ENCODE measurements at regions not wholly inside any gene's neighbourhood (a gene's known extent, or its start where the extent isn't known, plus 50 kb on each side); places are given as distances from the start of the nearest gene placed in this dataset.

GRCh38 chr16:50972876-50973275, 178.2 kb downstream of the SALL1 start:
- intact Hi-C loops (cut with micrococcal nuclease): no loop called here
- no peak for DNase-seq
- ATAC-seq: no peak

DNA sequence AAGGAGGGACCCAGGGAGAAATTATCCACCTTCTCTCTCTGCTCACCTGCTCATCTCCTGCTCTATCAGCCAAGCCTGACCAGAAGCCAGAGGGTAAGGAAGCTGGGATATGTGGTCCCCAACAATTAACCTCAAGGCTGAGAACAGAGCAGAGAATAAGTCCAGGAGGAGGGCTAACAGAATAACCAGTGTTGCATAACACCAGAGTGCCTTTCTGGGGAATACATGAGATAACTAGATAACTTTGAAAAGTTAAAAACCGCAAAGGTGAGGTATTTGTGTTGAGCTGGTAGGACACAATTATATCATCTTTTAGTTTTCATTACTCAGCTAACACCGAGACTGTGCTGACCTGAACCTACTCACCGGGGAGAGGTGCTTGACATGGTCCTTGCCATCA, 180.8 kb downstream of the SALL1 start:
- DNase-seq (no peak), ATAC-seq (no peak)
- intact Hi-C loops (cut with micrococcal nuclease): no loop called here

DNA sequence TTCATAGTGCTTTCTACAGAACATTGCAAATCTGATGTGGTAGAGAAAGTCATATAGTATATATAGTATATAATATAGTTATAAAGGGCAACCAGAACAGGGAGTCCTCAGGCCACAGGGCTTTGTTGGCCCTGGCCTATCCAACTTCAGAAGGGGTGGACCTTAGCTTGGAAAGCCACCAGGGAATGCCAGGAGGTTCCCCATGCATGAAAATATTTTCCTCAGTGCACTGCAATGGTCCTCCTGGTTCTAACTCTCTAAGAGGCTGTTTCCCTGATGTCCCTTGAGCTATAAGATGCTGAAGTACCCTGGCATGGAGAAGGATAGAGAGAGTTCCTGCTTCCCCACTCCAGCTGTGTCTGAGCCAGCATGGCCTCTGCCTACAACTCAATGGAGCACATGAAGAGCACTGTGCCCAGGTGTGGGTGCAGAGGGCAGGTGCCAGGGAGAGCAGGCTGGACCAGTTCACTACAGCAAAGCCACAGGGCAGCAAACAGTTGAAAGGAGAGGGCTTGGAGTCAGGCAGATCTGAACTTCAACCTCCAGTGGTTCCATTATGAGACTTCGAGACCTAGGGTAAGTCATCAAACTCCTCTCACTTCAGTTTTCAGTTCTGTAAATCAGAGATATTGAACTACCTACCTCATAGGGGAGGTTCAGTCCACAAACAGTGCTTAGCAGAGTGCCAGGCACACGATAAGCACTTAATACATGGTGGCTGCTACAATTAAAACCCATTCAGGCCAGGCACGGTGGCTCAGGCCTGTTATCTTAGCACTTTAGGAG, 183.1 kb downstream of the SALL1 start:
- ATAC-seq (no peak), DNase-seq (no peak)
- intact Hi-C loops (cut with micrococcal nuclease): no loop called here

DNA sequence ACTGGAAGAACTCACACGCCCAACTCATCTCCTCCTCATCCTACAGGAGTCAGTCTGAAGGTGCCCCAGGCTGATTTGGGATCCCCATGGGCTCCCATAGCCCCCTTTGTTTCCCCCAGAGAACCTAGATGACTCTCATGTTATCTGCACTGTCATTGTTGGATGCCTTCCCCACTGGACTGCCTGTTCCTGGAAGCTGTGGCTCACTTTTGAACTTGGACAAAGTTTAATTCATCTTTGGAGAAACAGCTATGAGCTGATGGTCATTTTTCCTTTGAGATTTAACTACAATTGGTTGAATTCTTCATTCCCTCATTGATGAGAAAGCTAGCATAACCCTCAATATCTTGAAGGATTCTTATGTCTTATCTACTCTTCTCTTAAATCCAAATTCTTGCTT, 186.6 kb downstream of the SALL1 start:
- no peak for DNase-seq
- intact Hi-C loops (cut with micrococcal nuclease): no loop called here
- no peak for ATAC-seq

- intact Hi-C loops (cut with micrococcal nuclease): no loop called here
- DNase-seq (no peak), ATAC-seq (no peak)
Observed at GRCh38 chr16:50961952-50962351, 189.1 kb downstream of the SALL1 start.

- intact Hi-C loops (cut with micrococcal nuclease): no loop called here
- ATAC-seq: peak; percentile 53
- DNase-seq: no peak
Observed at GRCh38 chr16:50960517-50961202, 190.4 kb downstream of the SALL1 start.

DNA sequence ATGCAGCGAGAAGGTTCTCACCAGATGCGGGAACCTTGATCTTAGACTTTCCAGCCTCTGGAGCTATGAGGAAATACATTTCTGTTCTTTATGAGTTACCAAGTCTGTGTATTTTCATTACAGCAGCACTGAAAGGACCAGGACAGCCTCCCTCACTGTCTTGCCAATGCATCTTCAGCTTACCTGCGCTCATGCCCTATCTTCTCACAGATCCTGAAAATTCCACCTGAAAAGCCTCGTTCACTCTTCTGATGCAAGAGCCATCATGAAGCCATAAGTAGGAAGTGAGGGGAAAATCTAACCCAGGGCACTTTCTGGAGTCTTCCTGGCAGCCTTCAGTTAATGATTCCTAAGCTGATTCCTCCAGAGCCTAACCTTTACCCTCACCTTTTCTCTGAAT, 194.0 kb downstream of the SALL1 start:
- ATAC-seq: no peak
- intact Hi-C loops (cut with micrococcal nuclease): no loop called here
- DNase-seq: no peak

DNA sequence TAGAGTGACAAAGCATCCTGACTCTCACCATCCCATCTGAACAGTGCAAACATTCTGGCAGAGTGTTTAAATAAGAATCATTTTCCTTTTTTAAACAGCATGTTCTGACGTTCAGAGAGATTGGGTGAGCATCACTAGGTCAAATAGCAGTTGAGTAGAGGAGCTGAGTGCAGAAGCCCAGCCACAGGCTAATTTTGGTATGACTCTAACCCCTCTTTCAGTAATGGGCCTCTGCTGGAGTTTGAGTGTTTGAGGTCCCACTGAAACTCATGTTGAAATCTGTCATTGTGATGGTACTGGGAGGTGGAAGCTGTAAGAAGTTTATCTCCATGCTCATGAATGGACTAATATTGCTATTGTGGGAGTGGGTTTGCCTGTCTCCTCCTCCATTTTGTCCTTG, 194.4 kb downstream of the SALL1 start:
- DNase-seq: no peak
- ATAC-seq: no peak
- intact Hi-C loops (cut with micrococcal nuclease): no loop called here

- intact Hi-C loops (cut with micrococcal nuclease): no loop called here
- ATAC-seq (no peak), DNase-seq (no peak)
Observed at GRCh38 chr16:50955311-50955710, 195.8 kb downstream of the SALL1 start.

DNA sequence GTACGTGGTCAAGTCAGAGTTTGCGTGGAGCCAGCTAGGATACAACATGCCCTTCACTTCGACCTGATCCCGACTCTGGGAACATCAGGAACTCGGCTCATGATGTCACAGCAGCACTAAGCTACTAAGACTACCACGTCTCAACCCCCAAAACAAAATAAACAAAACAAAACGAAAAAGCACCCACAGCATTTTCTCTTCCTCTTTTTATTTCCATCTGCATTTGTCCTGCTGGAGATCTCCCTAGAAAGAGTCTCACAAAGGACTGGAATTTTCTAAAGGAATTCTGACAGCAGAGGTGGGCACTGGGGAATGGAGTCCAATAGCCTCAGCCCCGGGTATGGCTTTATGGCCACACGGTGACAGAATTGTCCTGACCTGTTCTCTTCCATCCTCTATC, 196.6 kb downstream of the SALL1 start:
- ATAC-seq (no peak), DNase-seq (no peak)
- intact Hi-C loops (cut with micrococcal nuclease): no loop called here

DNA sequence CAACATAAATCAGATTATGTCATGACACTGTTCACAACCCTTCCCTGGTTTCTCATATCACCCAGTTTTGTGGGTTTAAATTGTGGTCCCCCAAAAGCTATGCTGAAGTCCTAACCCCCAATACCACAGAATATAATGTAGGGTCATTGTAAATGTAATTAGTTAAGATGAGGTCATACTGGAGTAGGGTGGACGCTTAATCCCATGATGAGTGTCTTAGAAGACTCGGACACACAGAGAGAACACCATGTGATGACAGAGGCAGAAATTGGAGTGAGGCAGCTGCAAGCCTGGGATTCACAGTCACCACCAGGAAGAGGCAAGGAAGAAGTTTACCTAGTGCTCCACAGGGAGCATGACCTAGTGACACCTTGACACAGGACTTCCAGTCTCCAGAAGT, 197.8 kb downstream of the SALL1 start:
- intact Hi-C loops (cut with micrococcal nuclease): no loop called here
- DNase-seq (no peak), ATAC-seq (no peak)

DNA sequence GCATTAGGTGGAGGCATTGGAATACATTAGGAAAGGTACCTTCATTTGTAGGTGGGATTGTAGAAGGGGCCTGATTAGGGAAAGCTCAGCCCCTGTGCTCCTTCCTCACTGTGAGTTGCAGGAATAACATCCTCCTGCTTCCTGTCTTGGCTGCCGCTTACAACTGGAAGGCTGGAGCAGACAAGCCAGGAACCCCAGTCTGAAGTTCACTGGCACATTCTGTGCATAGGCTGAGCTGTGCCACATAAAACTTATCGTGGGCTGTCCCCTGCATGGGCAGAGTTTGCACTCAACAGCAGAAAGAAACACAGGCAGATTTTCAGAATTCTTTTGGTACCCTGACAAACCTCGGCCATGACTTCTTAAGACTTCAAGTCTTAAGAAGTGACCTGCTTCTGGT, 200.1 kb downstream of the SALL1 start:
- ATAC-seq (no peak), DNase-seq (no peak)
- intact Hi-C loops (cut with micrococcal nuclease): no loop called here

GRCh38 chr16:50948268-50948930, 202.7 kb downstream of the SALL1 start:
- ATAC-seq (no peak), DNase-seq (no peak)
- intact Hi-C loops (cut with micrococcal nuclease): no loop called here

GRCh38 chr16:50947826-50948225, 203.2 kb downstream of the SALL1 start:
- no peak for DNase-seq
- intact Hi-C loops (cut with micrococcal nuclease): no loop called here
- no peak for ATAC-seq

GRCh38 chr16:50946606-50947005, 204.5 kb downstream of the SALL1 start:
- ATAC-seq (no peak), DNase-seq (no peak)
- intact Hi-C loops (cut with micrococcal nuclease): no loop called here

DNA sequence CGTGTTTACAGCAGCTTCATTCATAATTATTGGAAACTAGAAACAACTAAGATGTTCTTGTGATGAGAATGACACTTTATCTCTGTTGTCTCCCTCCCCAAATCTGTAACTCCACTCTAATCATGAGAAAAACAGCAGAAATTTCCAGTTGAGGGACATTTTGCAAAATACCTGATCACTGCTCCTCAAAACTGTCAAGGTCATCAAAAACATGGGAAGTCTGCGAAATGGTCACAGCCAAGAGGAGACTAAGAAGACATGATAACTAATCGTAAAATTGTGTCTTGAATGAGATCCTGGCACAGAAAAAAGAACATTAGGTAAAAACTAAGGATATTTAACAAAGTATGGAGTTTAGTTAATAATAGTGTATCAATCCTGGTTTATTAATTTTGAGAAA, 204.2 kb downstream of the CYLD start:
- DNase-seq: no peak
- intact Hi-C loops (cut with micrococcal nuclease): no loop called here
- no peak for ATAC-seq

GRCh38 chr16:50945171-50945570, 203.3 kb downstream of the CYLD start:
- ATAC-seq (no peak), DNase-seq (no peak)
- intact Hi-C loops (cut with micrococcal nuclease): no loop called here

DNA sequence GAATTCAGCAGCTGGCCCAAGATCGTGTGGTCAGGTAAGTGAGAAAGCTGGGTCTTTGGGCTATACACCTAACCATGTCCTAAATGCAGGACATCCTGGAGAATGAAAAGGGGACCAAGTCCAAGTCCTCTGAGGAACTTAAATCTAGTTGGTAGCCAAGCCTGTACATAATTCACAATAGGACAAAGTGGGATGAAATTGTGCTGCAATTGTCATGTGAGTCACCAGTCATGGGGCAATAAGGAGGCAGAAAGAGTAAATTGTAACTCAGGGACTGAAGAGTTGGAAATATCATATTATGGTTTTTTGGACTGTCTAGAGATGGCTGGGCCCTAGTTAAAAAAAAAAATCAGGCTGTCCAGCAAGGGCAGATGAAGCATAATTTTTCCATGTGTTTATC, 202.6 kb downstream of the CYLD start:
- ATAC-seq: no peak
- intact Hi-C loops (cut with micrococcal nuclease): no loop called here
- DNase-seq: no peak

GRCh38 chr16:50944033-50944432, 202.1 kb downstream of the CYLD start:
- no peak for DNase-seq
- no peak for ATAC-seq
- intact Hi-C loops (cut with micrococcal nuclease): no loop called here

DNA sequence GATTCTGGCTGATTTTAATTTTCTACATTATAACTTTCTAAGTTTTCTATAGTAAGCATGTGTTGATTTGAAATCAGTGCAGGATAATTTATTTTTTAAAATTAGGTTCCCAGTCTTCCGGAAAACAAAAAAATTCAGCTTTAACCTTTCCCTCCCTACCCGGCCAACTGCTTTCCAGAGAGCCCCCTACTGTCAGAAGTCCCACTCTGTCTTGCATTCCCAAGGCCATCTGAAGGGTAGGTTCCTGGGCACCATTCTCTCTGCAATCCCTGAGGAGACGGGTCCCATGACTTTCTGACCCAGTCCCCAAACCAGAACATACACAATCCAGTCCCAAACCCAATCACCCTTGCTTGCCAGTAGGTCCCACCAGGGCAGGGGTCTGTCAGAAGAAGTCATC, 200.3 kb downstream of the CYLD start:
- intact Hi-C loops (cut with micrococcal nuclease): no loop called here
- DNase-seq (no peak), ATAC-seq (no peak)

DNA sequence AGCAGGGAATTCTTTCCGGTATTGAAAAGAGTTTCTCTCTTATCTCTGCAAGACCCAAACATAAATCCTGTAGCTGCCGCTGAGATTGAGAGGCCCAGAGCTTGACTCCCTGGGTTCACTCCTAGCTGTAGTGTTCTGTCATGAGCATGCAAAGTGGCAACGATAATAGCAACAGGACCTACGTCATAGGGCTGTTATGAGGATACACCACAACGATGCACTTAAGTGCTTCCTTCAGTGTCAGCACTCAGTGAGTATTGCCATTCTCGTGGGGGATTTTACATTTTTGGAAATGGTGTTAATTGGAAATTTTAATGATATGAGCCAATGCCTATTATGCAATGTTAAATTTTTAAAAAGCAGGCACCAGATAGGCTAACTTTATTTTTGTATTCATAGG, 199.8 kb downstream of the CYLD start:
- intact Hi-C loops (cut with micrococcal nuclease): no loop called here
- DNase-seq: no peak
- no peak for ATAC-seq
